ENCODE measurements at regions not wholly inside any gene's neighbourhood (a gene's known extent, or its start where the extent isn't known, plus 50 kb on each side); places are given as distances from the start of the nearest gene placed in this dataset.
A peak's percentile ranks its signal among the peaks of the same experiment; 100 is the strongest.
"Not testable (repeated sequence)": the region's sequence is repeated elsewhere in the genome, so short reads cannot be mapped to it uniquely, and the experiment has no call there.

DNA sequence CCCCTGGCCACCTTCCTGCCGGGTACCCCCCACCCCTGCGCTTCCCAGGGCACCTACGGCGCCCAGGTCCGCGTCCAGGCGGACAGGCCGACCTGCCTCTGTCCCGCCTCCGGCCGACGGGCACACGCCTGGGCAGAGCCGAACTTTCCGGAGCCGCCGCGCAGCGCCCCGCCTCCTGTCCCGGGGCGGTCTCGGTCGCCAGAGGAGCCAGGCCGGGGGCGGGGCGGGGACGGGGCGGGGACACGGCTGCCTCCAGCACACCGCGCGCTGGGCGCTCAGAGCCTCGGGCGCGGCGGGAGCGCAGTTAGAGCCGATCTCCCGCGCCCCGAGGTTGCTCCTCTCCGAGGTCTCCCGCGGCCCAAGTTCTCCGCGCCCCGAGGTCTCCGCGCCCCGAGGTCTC, 5499.1 kb upstream of the TPTE start:
- H2BK5ac ChIP-seq (ENCODE audit: low read depth, low read length, poor library complexity, severe bottlenecking); H2AK5ac ChIP-seq (ENCODE audit: low read depth, low read length); intact Hi-C loops (cut with micrococcal nuclease); H3K27ac ChIP-seq (ENCODE audit: insufficient read depth, low read length); H2AK9ac ChIP-seq (replicated peaks; ENCODE audit: low read depth, low read length, poor library complexity); H3K36me3 ChIP-seq (ENCODE audit: control insufficient read depth, insufficient read depth, low read length); H3K79me1 ChIP-seq (ENCODE audit: low read depth in 1 of 2, low read length in 2 of 2); H4K20me1 ChIP-seq (ENCODE audit: insufficient read depth, low read length); H2AFZ ChIP-seq (replicated peaks; ENCODE audit: low read length, poor library complexity); dilution Hi-C loops (cut with HindIII; ENCODE audit: low sequenced_read_pairs, unreplicated experiment); BruUV-seq (replicated peaks); H3K9ac ChIP-seq (ENCODE audit: low read depth, low read length); H3K9me3 ChIP-seq (ENCODE audit: control insufficient read depth, insufficient read depth, low read length); DNase-seq; H2BK120ac ChIP-seq (ENCODE audit: low read depth, low read length); H3K18ac ChIP-seq (ENCODE audit: low read depth, low read length); H3K56ac ChIP-seq (ENCODE audit: extremely low read depth, insufficient read depth, low read length); H3K14ac ChIP-seq (replicated peaks; ENCODE audit: low read depth, low read length); H3K27me3 ChIP-seq (ENCODE audit: control insufficient read depth, insufficient read depth, low read length); H2BK15ac ChIP-seq (ENCODE audit: low read depth, low read length); in situ Hi-C loops (cut with MboI; ENCODE audit: low sequenced_read_pairs); H3K4me3 ChIP-seq (ENCODE audit: insufficient read depth, low read depth, low read length); H3K23ac ChIP-seq (ENCODE audit: low read depth, low read length); H4K5ac ChIP-seq (ENCODE audit: low read depth, low read length); H3K4ac ChIP-seq (ENCODE audit: low read depth, low read length); POLR2A ChIA-PET (ENCODE audit: unreplicated experiment); H2BK20ac ChIP-seq (ENCODE audit: low read depth, low read length); H4K8ac ChIP-seq (ENCODE audit: low read depth in 2 of 2, low read length in 2 of 2); H3K9me1 ChIP-seq (ENCODE audit: insufficient read depth, low read length); H4K91ac ChIP-seq (ENCODE audit: insufficient read depth, low read depth, low read length); CTCF ChIA-PET; H3K4me2 ChIP-seq (ENCODE audit: low read depth, low read length); H3K4me1 ChIP-seq (ENCODE audit: control insufficient read depth, insufficient read depth, low read length): not testable (repeated sequence)
- no CpG with 5 or more reads among the region's 52 CpGs for WGBS, 2 experiments (ENCODE audit: extremely low coverage in 2 of 2, insufficient read length in 1 of 2)
- peak; percentile 86 for ATAC-seq (ENCODE audit: low read depth)

DNA sequence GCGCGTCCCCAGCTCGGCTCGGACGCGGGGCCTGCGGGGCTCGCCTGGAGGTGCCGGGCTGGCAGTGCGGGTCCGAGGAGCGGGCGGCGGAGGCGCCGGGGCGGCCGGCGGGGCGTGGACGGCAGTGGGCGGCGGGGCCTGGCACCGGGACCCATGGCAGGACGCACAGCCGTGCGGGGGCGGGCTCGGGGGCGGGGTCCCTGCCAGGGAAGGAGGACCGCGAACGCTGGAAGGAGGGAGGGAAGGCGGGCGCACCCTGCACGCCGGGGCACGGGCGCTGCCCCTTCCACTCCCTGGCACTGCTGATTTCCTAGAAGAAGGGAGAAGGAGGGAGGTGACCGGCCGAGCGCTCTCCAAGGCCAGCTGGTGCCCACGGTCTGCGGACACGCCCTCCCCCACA, 5498.6 kb upstream of the TPTE start:
- H3K36me3 ChIP-seq (ENCODE audit: control insufficient read depth, insufficient read depth, low read length); H3K18ac ChIP-seq (ENCODE audit: low read depth, low read length); H3K4me1 ChIP-seq (ENCODE audit: control insufficient read depth, insufficient read depth, low read length); H3K56ac ChIP-seq (ENCODE audit: extremely low read depth, insufficient read depth, low read length); H2BK15ac ChIP-seq (ENCODE audit: low read depth, low read length); CTCF ChIA-PET; dilution Hi-C loops (cut with HindIII; ENCODE audit: low sequenced_read_pairs, unreplicated experiment); H4K5ac ChIP-seq (ENCODE audit: low read depth, low read length); DNase-seq; H3K4ac ChIP-seq (ENCODE audit: low read depth, low read length); H2BK20ac ChIP-seq (ENCODE audit: low read depth, low read length); in situ Hi-C loops (cut with MboI; ENCODE audit: low sequenced_read_pairs); H2BK5ac ChIP-seq (ENCODE audit: low read depth, low read length, poor library complexity, severe bottlenecking); H2AK5ac ChIP-seq (ENCODE audit: low read depth, low read length); H3K9me1 ChIP-seq (ENCODE audit: insufficient read depth, low read length); H2BK120ac ChIP-seq (ENCODE audit: low read depth, low read length); POLR2A ChIA-PET (ENCODE audit: unreplicated experiment); H2AFZ ChIP-seq (replicated peaks; ENCODE audit: low read length, poor library complexity); H4K8ac ChIP-seq (ENCODE audit: low read depth in 2 of 2, low read length in 2 of 2); H3K9ac ChIP-seq (ENCODE audit: low read depth, low read length); H3K14ac ChIP-seq (replicated peaks; ENCODE audit: low read depth, low read length); H3K23ac ChIP-seq (ENCODE audit: low read depth, low read length); BruUV-seq (replicated peaks); H3K4me2 ChIP-seq (ENCODE audit: low read depth, low read length); H3K27ac ChIP-seq (ENCODE audit: insufficient read depth, low read length); H4K91ac ChIP-seq (ENCODE audit: insufficient read depth, low read depth, low read length); H3K27me3 ChIP-seq (ENCODE audit: control insufficient read depth, insufficient read depth, low read length); H3K79me1 ChIP-seq (ENCODE audit: low read depth in 1 of 2, low read length in 2 of 2); intact Hi-C loops (cut with micrococcal nuclease); H2AK9ac ChIP-seq (replicated peaks; ENCODE audit: low read depth, low read length, poor library complexity); H4K20me1 ChIP-seq (ENCODE audit: insufficient read depth, low read length); H3K4me3 ChIP-seq (ENCODE audit: insufficient read depth, low read depth, low read length); H3K9me3 ChIP-seq (ENCODE audit: control insufficient read depth, insufficient read depth, low read length): not testable (repeated sequence)
- WGBS, 2 experiments (ENCODE audit: extremely low coverage in 2 of 2, insufficient read length in 1 of 2) = no CpG with 5 or more reads among the region's 45 CpGs
- ATAC-seq (ENCODE audit: low read depth) = peak; percentile 21; the same call in 1 of the 2 replicates

Measured in IMR-90 (cell line).